GM23248 (cell line): ENCODE measurements at regions not wholly inside any gene's neighbourhood (a gene's known extent, or its start where the extent isn't known, plus 50 kb on each side); places are given as distances from the start of the nearest gene placed in this dataset.
"Not testable (repeated sequence)": the region's sequence is repeated elsewhere in the genome, so short reads cannot be mapped to it uniquely, and the experiment has no call there.

Experiments used
- DNase-seq: peaks from one replicate; pipeline ENCODE4 v3.0.0-alpha.2; 2015
- H2AFZ ChIP-seq: fragments of 200-600 bp; sonication (generic); 2 replicates; pipeline ENCODE4 v1.6.1; 2016; ENCODE audit warnings: antibody characterized with exemption
- H3F3A ChIP-seq: fragments of 200-600 bp; sonication (generic); 2 replicates; pipeline ENCODE4 v1.6.1; 2016; ENCODE audit warnings: mild to moderate bottlenecking, antibody characterized with exemption, mixed run types; ENCODE audit not compliant: insufficient read depth
- H3K27ac ChIP-seq: fragments of 200-600 bp; sonication (generic); 2 replicates; pipeline ENCODE4 v1.5.1; 2016; ENCODE audit warnings: mild to moderate bottlenecking
- H3K27me3 ChIP-seq: fragments of 200-600 bp; sonication (generic); replicated peaks from 2 replicates; pipeline ENCODE4 v1.6.1; 2016; ENCODE audit warnings: mild to moderate bottlenecking; ENCODE audit not compliant: insufficient read depth
- H3K36me3 ChIP-seq: fragments of 200-600 bp; sonication (generic); 2 replicates; pipeline ENCODE4 v1.6.1; 2016; ENCODE audit warnings: low read depth, mild to moderate bottlenecking
- H3K4me1 ChIP-seq: fragments of 200-600 bp; sonication (generic); 2 replicates; pipeline ENCODE4 v1.6.1; 2016; ENCODE audit warnings: mild to moderate bottlenecking; ENCODE audit not compliant: insufficient read depth
- H3K4me2 ChIP-seq: fragments of 200-600 bp; sonication (generic); one replicate; pipeline ENCODE4 v1.6.1; 2016; ENCODE audit warnings: mild to moderate bottlenecking; ENCODE audit not compliant: unreplicated experiment
- H3K4me3 ChIP-seq: fragments of 200-600 bp; sonication (generic); 2 replicates; pipeline ENCODE4 v1.5.1; 2016; ENCODE audit warnings: mild to moderate bottlenecking
- H3K79me2 ChIP-seq: fragments of 200-600 bp; sonication (generic); 2 replicates; pipeline ENCODE4 v1.6.1; 2016; ENCODE audit warnings: mild to moderate bottlenecking; ENCODE audit not compliant: insufficient read depth
- H3K9ac ChIP-seq: fragments of 200-600 bp; sonication (generic); 2 replicates; pipeline ENCODE4 v1.6.1; 2016; ENCODE audit warnings: mild to moderate bottlenecking
- H3K9me2 ChIP-seq: fragments of 200-600 bp; sonication (generic); 2 replicates; pipeline ENCODE4 v1.6.1; 2016; ENCODE audit warnings: mixed run types, mild to moderate bottlenecking, moderate library complexity; ENCODE audit not compliant: insufficient read depth
- H3K9me3 ChIP-seq: fragments of 200-600 bp; sonication (generic); one replicate; pipeline ENCODE4 v1.6.1; 2017; ENCODE audit warnings: low read depth
- H4K20me1 ChIP-seq: fragments of 200-600 bp; sonication (generic); 2 replicates; pipeline ENCODE4 v1.6.0; 2016; ENCODE audit not compliant: insufficient read depth
- EZH2 ChIP-seq: fragments of 200-600 bp; sonication (generic); IDR thresholded peaks from 2 replicates; pipeline ENCODE4 v1.6.1; 2018; ENCODE audit warnings: antibody characterized with exemption, mild to moderate bottlenecking; ENCODE audit not compliant: insufficient read depth, poor library complexity, severe bottlenecking
- EZH2phosphoT487 ChIP-seq: fragments of 200-600 bp; sonication (generic); IDR thresholded peaks from 2 replicates; pipeline ENCODE4 v1.6.1; 2018; ENCODE audit warnings: antibody characterized with exemption, moderate library complexity, mild to moderate bottlenecking, low read depth; ENCODE audit not compliant: insufficient read depth
- WGBS, 2 experiments: methylation state at CpG; one replicate each; pipeline ENCODE4 v1.1.6; 2015 to 2017; ENCODE audit warnings: low lambda C conversion rate in 2 of 2, low coverage in 1 of 2; ENCODE audit errors: missing lambda C conversion rate in 2 of 2; 5-methylcytosine and 5-hydroxymethylcytosine counted together
- in situ Hi-C: fragments of 300-500 bp; cut with MboI; formaldehyde crosslinking; loops from 2 replicates; pipeline ENCODE4 v1.15.0; 2020

GRCh38 chr22:40108396-40108795 lies 69.3 kb upstream of the TNRC6B start:
- in situ Hi-C loops = no loop called here
- no peaks in the 10 kb centered on the region for H4K20me1 ChIP-seq
- H3K36me3 ChIP-seq = no peaks in the 10 kb centered on the region
- peak overlapping the region; percentile 72 for H3K4me3 ChIP-seq
- TF ChIP-seq EZH2 (no peak), EZH2phosphoT487 (no peak)
- no peaks in the 10 kb centered on the region for H3K9me2 ChIP-seq
- H3K9ac ChIP-seq = peak overlapping the region; percentile 85
- peak overlapping the region; percentile 82 for H3K27ac ChIP-seq
- peaks cover 17% of the 10 kb centered on the region for H3K4me1 ChIP-seq
- no peaks in the 10 kb centered on the region for H3K27me3 ChIP-seq
- H2AFZ ChIP-seq = peak overlapping the region; percentile 83
- peak overlapping the region; percentile 99 for H3K4me2 ChIP-seq
- no peak for DNase-seq
- H3K9me3 ChIP-seq = no peaks in the 10 kb centered on the region
- H3F3A ChIP-seq = peaks cover 5% of the 10 kb centered on the region; the same call in 1 of the 2 replicates
- H3K79me2 ChIP-seq = peaks cover 34% of the 10 kb centered on the region

- H3K4me3 ChIP-seq, DNase-seq, H3K27me3 ChIP-seq, H2AFZ ChIP-seq, H3K9ac ChIP-seq, H3K4me2 ChIP-seq, H4K20me1 ChIP-seq, in situ Hi-C loops, H3K27ac ChIP-seq, H3K9me2 ChIP-seq, H3K9me3 ChIP-seq, H3K36me3 ChIP-seq, H3F3A ChIP-seq: not testable (repeated sequence)
- 93 to 98% methylated on average over 5 of the region's 5 CpGs for WGBS, 2 experiments
- Histone ChIP-seq H3K79me2 (peaks cover 34% of the 10 kb centered on the region; the same call in 1 of the 2 replicates), H3K4me1 (peaks cover 17% of the 10 kb centered on the region)
Observed at GRCh38 chr22:40108926-40109325, 68.8 kb upstream of the TNRC6B start.

GRCh38 chr22:40111451-40111850 lies 66.3 kb upstream of the TNRC6B start:
- Histone ChIP-seq H3K27ac (no peak overlapping the region), H3K9me3 (no peaks in the 10 kb centered on the region), H3K36me3 (no peaks in the 10 kb centered on the region), H4K20me1 (no peaks in the 10 kb centered on the region), H3F3A (peaks cover 5% of the 10 kb centered on the region; the same call in 1 of the 2 replicates), H3K4me1 (peaks cover 17% of the 10 kb centered on the region), H3K79me2 (peaks cover 26% of the 10 kb centered on the region; the same call in 1 of the 2 replicates), H3K27me3 (no peaks in the 10 kb centered on the region), H3K9me2 (no peaks in the 10 kb centered on the region), H2AFZ (no peak overlapping the region), H3K4me3 (no peak overlapping the region), H3K4me2 (no peak overlapping the region), H3K9ac (no peak overlapping the region)
- TF ChIP-seq EZH2phosphoT487 = no peak
- no peak for TF ChIP-seq EZH2
- 96 to 97% methylated on average over 2 of the region's 2 CpGs for WGBS, 2 experiments
- no peak for DNase-seq
- in situ Hi-C loops = no loop called here

DNA sequence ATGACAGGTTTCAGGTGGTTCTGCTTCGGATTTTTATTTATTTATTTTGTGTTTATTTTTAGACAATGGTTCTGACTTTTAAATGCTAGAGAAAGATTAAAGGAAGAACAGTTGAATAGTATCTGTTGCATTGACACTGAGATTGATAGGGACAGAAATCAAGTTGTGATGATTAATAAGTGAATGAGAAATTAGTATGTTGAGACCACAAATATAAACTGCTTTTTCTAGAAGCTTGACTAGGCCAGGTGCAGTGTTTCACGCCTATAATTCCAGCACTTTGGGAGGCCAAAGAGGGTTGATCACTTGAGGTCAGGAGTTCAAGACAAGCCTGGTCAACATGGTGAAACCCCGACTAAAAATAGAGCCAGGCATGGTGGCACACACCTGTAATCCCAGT lies 65.1 kb upstream of the TNRC6B start:
- H3K36me3 ChIP-seq = no peaks in the 10 kb centered on the region
- no peaks in the 10 kb centered on the region for H3K9me3 ChIP-seq
- in situ Hi-C loops = no loop called here
- H3K9me2 ChIP-seq = no peaks in the 10 kb centered on the region
- H4K20me1 ChIP-seq = no peaks in the 10 kb centered on the region
- peaks cover 10% of the 10 kb centered on the region for H3K4me1 ChIP-seq
- no peak overlapping the region for H2AFZ ChIP-seq
- TF ChIP-seq EZH2 (no peak), EZH2phosphoT487 (no peak)
- no peak for DNase-seq
- no peak overlapping the region for H3K9ac ChIP-seq
- H3F3A ChIP-seq = peaks cover 5% of the 10 kb centered on the region; the same call in 1 of the 2 replicates
- no peaks in the 10 kb centered on the region for H3K27me3 ChIP-seq
- H3K27ac ChIP-seq = no peak overlapping the region
- WGBS, 2 experiments = 77 to 85% methylated on average over 3 of the region's 3 CpGs
- H3K79me2 ChIP-seq = peaks cover 17% of the 10 kb centered on the region; the same call in 1 of the 2 replicates
- H3K4me3 ChIP-seq = no peak overlapping the region
- H3K4me2 ChIP-seq = no peak overlapping the region

DNA sequence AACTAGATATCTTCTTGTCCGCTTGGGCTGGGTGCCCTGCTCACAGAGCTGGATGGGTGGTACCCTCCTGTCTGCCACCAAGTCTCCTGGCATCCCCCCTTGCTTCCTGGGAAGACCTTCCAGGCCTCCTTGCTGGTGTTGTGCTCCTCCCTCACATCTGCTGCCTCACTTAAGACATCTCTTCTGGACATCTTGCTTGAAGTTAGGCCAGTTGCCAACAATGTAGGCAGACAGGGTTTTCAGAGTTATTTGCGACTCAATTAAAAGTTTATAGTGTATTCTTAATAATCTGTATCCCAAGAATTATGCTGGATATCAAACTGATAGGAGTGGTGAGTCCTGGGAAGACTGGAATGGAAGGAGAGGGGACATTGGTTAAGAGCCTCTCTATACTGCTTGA lies 64.0 kb upstream of the TNRC6B start:
- Histone ChIP-seq H4K20me1 (no peaks in the 10 kb centered on the region), H3K9ac (no peak overlapping the region), H3K27me3 (no peaks in the 10 kb centered on the region), H2AFZ (no peak overlapping the region), H3K4me3 (no peak overlapping the region), H3K9me2 (no peaks in the 10 kb centered on the region), H3K9me3 (no peaks in the 10 kb centered on the region), H3K4me2 (no peak overlapping the region), H3K27ac (no peak overlapping the region), H3K79me2 (peaks cover 16% of the 10 kb centered on the region; the same call in 1 of the 2 replicates), H3K4me1 (no peaks in the 10 kb centered on the region), H3K36me3 (no peaks in the 10 kb centered on the region), H3F3A (no peaks in the 10 kb centered on the region)
- DNase-seq = no peak
- TF ChIP-seq EZH2 (no peak), EZH2phosphoT487 (no peak)
- in situ Hi-C loops = no loop called here
- 79 to 97% methylated on average over 2 of the region's 2 CpGs for WGBS, 2 experiments
